HG02943 (cell line): ENCODE measurements at regions not wholly inside any gene's neighbourhood (a gene's known extent, or its start where the extent isn't known, plus 50 kb on each side); places are given as distances from the start of the nearest gene placed in this dataset.
A peak's percentile ranks its signal among the peaks of the same experiment; 100 is the strongest.
"Not testable (repeated sequence)": the region's sequence is repeated elsewhere in the genome, so short reads cannot be mapped to it uniquely, and the experiment has no call there.

Experiments
- ATAC-seq: cut with Tn5 transposase; IDR thresholded peaks from one replicate; pipeline ENCODE4 v1.9.1; 2021; ENCODE audit warnings: mild to moderate bottlenecking, low read depth, moderate library complexity; ENCODE audit not compliant: unreplicated experiment

GRCh38 chr2:185245216-185245615 lies 493.4 kb upstream of the FSIP2 start:
- ATAC-seq, result no peak

GRCh38 chr2:185245806-185246205 lies 492.8 kb upstream of the FSIP2 start:
- ATAC-seq, result no peak

DNA sequence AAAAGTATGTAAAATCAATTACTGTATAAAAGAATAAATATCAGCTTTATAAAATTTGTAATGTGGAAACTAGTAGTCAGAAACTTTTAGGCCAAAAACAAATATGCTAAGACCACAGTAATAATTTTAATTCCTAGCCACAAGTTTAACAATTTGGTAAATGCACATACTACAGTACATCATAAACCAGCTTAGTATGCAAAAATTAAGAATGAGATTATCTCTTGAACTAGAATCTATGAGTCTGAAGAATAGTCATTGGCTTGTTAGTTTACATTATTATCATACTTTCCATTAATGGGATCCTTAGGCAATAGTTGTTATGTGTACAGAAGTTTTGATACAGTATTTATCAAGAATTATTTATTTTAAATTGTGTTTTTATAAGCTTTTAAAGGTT lies 491.9 kb upstream of the FSIP2 start:
- ATAC-seq, result no peak

- ATAC-seq, result no peak
Measured at GRCh38 chr2:185255566-185255965, 483.0 kb upstream of the FSIP2 start.

DNA sequence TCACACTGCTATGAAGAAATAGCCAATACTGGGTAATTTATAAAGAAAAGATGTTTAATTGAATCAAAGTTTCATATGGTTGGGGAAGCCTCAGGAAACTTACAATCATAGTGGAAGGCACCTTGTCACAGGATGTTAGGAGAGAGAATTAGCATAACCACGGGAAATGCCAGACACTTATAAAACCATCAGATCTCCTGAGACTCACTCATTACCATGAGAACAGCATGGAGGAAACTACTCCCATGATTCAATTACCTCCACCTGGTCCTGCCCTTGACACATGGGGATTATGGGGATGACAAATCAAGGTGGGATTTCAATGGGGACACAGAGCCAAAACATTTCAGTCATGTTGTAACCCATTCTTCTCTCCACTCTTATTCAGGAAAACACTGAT lies 472.9 kb upstream of the FSIP2 start:
- no peak for ATAC-seq

- ATAC-seq, result no peak
Measured at GRCh38 chr2:185268651-185269050, 470.0 kb upstream of the FSIP2 start.

DNA sequence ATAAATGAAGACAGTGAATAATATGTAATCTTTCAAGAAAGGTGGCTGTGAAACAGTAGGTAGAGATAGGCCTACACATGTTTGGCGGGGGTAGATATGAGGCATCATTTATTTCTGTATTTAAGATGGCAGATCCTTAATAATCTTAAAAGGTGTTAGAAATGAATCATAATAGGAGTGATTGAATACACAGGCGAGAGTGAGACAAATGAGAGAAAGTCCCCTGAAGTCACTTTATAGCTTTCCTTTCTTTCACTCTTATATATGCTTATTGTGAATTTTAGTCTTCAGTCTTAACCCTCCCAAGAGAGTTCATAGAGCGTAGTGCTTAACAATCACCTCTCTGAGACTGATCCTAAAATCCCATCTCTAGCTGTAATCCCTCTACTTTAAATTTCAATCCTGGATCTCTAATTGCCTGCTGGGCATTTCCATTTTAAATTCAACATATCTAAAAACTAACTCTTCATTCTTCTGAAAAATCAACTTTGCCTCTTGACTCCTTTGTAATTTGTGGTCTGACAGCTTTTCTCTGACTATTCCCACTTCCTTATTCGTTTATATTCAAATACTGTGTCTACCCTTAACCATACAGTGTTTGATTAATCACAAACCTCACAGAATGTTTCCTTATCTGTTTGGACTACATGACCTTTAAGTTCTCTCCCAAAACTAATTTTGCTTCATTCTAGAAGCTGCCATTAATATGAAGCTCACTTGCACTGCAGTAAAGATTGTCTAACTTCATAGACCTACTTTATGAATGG lies 463.7 kb upstream of the FSIP2 start:
- no peak for ATAC-seq

- not testable (repeated sequence) for ATAC-seq
Measured at GRCh38 chr2:185275979-185276378, 462.6 kb upstream of the FSIP2 start.

GRCh38 chr2:185278761-185279160 lies 459.8 kb upstream of the FSIP2 start:
- ATAC-seq, result no peak

- no peak for ATAC-seq
Measured at GRCh38 chr2:185279999-185280398, 458.6 kb upstream of the FSIP2 start.

DNA sequence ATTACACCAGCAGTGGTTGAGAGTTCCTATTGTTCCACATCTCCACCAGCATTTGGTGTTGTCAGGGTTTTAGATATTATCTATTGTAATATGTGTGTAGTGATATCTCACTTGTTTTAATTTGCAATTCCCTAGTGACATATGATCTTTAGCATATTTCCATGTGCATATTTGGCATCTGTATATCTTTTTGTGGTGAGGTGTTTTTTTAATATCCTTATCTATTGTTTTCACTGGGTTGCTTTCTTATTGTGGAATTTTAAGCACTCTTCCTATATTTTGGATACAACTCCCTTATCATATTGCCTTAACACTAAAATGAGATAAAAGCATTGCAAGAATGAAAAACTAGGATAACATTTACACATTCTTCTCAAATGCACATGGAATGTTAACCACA lies 453.9 kb upstream of the FSIP2 start:
- ATAC-seq, result no peak

DNA sequence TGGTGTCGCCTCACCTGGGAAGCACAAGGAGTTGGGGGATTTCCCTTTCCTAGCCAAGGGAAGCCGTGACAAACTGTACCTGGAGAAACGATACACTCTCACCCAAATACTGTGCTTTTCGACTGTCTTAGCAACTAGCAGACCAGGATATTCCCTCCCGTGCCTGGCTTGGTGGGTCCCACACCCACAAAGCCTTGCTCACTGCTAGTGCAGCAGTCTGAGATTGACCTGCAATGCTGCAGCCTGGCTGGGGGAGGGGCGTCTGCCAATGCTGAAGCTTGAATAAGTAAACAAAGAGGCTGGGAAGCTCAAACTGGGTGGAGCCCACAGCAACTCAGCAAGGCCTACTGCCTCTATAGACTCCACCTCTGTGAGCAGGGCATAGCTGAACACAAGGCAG lies 448.6 kb upstream of the FSIP2 start:
- not testable (repeated sequence) for ATAC-seq

DNA sequence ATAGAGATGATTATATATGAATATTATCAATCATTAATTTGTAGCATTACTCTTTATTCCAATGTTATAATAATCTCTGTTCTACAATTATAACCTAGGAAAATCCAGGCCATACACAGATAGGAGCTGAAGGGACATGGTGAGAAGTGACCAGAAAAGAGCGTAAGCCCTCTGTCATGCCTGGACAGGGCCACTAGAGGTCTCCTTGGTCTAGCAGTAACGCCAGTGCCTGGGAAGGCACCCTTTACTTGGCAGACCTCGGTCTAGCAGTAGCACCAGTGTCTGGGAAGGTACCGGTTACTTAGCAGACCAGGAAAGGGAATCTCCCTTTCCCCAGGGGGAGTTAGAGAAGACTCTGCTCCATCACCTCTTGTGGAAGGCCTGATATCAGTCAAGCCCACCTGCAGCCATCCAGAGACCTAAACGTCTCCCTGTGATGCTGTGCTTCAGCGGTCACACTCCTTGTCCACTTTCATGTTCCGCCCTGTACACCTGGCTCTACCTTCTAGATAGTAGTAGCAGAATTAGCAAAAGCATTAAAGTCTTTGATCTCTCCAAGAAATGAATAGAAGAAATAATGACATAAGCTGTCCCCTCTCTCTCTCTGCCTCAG lies 447.5 kb upstream of the FSIP2 start:
- ATAC-seq, result peak; percentile 97

DNA sequence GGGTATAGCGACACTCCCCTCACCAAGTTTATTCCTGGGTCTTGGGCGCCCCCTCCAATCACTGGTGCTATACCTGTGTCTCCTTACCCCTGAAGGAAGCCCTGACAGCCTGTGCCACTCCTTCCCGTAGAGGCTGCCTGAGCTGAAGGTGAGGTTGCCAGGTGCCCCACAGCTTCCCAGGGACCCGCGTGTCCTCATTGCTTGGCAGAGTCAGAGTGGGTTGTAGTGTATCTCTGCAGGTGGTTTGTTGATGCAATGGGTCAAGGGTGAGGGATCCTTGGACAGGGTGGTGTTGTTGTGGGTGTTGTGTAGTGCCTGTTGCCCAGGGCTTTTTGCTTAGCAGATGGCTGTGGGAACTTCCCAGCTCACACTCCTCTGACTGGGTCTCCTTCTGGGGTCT lies 438.7 kb upstream of the FSIP2 start:
- ATAC-seq, result no peak

DNA sequence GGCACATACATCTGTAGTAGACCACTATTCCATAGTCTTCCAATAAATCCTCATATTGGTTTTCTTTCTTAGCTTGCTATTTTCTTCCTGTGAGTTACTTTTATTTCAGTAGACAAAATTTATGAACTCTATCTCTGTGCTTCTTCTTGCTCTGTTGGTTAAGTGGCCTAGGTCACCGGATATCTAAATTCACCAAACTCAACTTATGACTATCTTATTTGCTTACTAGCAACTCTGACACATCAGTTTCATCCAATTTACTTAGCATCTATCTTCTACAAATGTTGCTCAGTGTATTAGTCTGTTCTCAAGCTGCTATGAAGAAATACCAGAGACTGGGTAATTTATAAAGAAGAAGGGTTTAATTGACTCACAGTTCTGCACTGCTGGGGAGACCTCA lies 432.5 kb upstream of the FSIP2 start:
- ATAC-seq, result no peak

GRCh38 chr2:185316383-185316782 lies 422.2 kb upstream of the FSIP2 start:
- no peak for ATAC-seq

DNA sequence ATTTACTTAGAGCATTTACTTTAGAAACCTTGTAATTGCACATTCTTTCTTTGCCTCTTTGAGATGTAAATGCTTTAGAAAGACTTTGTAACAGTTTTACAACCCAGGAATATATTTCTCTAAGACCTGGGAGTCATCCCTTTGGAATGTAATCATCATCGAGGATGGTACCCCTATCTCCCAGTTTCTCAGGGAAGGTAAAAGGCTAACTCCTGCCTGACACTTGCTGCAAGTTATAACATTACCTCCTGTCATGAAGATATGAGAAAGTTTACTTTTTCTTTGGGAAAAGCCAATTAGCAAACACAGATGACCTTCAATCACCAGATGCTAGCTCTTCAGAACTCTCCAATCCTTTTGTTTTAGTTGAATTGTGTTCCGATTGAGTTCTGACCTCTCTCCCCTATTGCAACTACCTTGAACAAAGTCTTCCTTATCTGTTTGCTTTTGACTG lies 420.3 kb upstream of the FSIP2 start:
- ATAC-seq, result no peak

DNA sequence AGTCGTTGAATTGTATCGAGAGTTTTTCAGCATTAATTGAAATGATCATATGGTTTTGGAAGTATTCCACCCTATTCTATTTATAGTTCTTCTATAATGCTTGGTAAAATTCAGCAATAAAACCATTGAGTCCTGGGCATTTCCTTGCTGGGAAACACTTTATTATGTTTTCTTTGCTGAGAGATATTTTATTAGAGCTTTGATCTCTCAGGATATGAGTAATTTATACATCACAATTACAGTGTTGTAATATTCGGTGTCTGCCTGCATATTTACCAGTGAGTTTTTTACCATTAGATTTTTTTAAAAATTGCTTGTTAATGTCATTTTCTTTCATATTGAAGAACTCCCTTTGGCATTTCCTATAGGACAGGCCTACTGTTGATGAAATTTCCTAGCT lies 402.7 kb upstream of the FSIP2 start:
- ATAC-seq, result no peak

DNA sequence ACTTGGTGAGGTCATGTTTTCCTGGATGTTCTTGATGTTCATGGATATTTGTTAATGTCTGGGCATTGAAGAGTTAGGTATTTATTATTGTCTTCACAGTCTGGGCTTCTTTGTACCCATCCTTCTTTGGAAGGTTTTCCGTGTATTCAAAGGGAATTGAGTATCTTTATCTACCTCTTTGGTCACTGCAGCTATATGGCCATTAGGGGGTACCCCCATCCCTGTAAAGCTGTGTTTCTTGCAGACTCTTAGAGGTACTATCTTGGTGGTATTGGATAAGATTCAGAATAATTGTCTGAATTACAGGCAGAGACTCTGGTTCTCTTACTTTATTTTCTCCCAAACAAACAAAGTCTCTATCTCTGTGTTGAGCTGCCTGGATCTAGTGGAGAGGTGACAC lies 401.6 kb upstream of the FSIP2 start:
- ATAC-seq, result no peak

GRCh38 chr2:185338104-185338503 lies 400.5 kb upstream of the FSIP2 start:
- ATAC-seq, result no peak

GRCh38 chr2:185347445-185347844 lies 391.2 kb upstream of the FSIP2 start:
- ATAC-seq, result no peak

DNA sequence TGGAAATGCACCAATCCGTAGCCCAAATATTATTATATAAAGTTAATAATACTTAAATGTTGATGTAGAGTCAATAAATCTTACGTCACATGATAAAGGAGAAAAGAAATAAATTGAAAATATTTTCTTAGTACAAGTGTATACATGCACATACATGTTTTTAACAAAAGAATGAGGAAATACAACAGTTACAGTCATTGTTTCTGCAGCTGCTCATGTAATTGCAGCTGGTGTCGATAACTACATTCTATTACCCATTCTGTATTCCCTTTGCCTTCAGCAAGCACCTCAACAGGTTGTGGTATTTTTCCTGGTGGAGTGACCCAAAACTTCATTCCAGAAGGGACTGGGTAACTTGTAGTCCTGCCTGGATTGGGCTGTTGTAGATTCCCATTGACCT lies 377.8 kb upstream of the FSIP2 start:
- no peak for ATAC-seq
